HG03354 (cell line): ENCODE measurements at regions not wholly inside any gene's neighbourhood (a gene's known extent, or its start where the extent isn't known, plus 50 kb on each side); places are given as distances from the start of the nearest gene placed in this dataset.
"Not testable (repeated sequence)": the region's sequence is repeated elsewhere in the genome, so short reads cannot be mapped to it uniquely, and the experiment has no call there.

Experiments used
- ATAC-seq: cut with Tn5 transposase; IDR thresholded peaks from one replicate; pipeline ENCODE4 v1.9.1; 2021; ENCODE audit warnings: mild to moderate bottlenecking; ENCODE audit not compliant: unreplicated experiment, poor library complexity, severe bottlenecking

- ATAC-seq = not testable (repeated sequence)
These were observed 102.7 kb downstream of the EN1 start for GRCh38 chr2:118744682-118745181.

- ATAC-seq = no peak
These were observed 108.7 kb downstream of the EN1 start for GRCh38 chr2:118738524-118739308.

- no peak for ATAC-seq
These were observed 109.3 kb downstream of the EN1 start for GRCh38 chr2:118738106-118738505.

GRCh38 chr2:118737684-118738083, 109.8 kb downstream of the EN1 start:
- ATAC-seq = no peak

GRCh38 chr2:118732432-118732831, 115.0 kb downstream of the EN1 start:
- ATAC-seq = no peak

- ATAC-seq = no peak
These were observed 116.0 kb downstream of the EN1 start for GRCh38 chr2:118731413-118731812.

GRCh38 chr2:118730405-118730804, 117.0 kb downstream of the EN1 start:
- no peak for ATAC-seq

- no peak for ATAC-seq
These were observed 117.7 kb downstream of the EN1 start for GRCh38 chr2:118729760-118730159.

GRCh38 chr2:118728984-118729383, 118.5 kb downstream of the EN1 start:
- no peak for ATAC-seq

- ATAC-seq = no peak
These were observed 120.6 kb downstream of the EN1 start for GRCh38 chr2:118726821-118727220.

GRCh38 chr2:118723394-118723793, 124.1 kb downstream of the EN1 start:
- ATAC-seq = no peak

- no peak for ATAC-seq
These were observed 124.5 kb downstream of the EN1 start for GRCh38 chr2:118722976-118723375.

- ATAC-seq = no peak
These were observed 125.5 kb downstream of the EN1 start for GRCh38 chr2:118721817-118722551.

GRCh38 chr2:118720866-118721265, 126.6 kb downstream of the EN1 start:
- no peak for ATAC-seq

- ATAC-seq = no peak
These were observed 128.5 kb downstream of the EN1 start for GRCh38 chr2:118718921-118719320.

- no peak for ATAC-seq
These were observed 131.3 kb downstream of the EN1 start for GRCh38 chr2:118716102-118716501.

- ATAC-seq = no peak
These were observed 133.3 kb downstream of the EN1 start for GRCh38 chr2:118714118-118714517.

GRCh38 chr2:118711603-118712002, 135.8 kb downstream of the EN1 start:
- ATAC-seq = no peak

GRCh38 chr2:118710481-118710880, 137.0 kb downstream of the EN1 start:
- ATAC-seq = no peak

- no peak for ATAC-seq
These were observed 137.7 kb downstream of the EN1 start for GRCh38 chr2:118709786-118710185.

GRCh38 chr2:118706844-118707243, 140.6 kb downstream of the EN1 start:
- ATAC-seq = no peak
